GM21576 (cell line): ENCODE measurements at regions not wholly inside any gene's neighbourhood (a gene's known extent, or its start where the extent isn't known, plus 50 kb on each side); places are given as distances from the start of the nearest gene placed in this dataset.
"Not testable (repeated sequence)": the region's sequence is repeated elsewhere in the genome, so short reads cannot be mapped to it uniquely, and the experiment has no call there.

Experiments
- ATAC-seq: cut with Tn5 transposase; IDR thresholded peaks from one replicate; pipeline ENCODE4 v1.9.1; 2021; ENCODE audit warnings: mild to moderate bottlenecking, moderate library complexity; ENCODE audit not compliant: unreplicated experiment

- no peak for ATAC-seq
These were observed 173.5 kb downstream of the LMBRD1 start for GRCh38 chr6:69623357-69623756.

GRCh38 chr6:69622924-69623323 is 173.9 kb downstream of the LMBRD1 start:
- no peak for ATAC-seq

- no peak for ATAC-seq
These were observed 174.6 kb downstream of the LMBRD1 start for GRCh38 chr6:69622230-69622629.

- no peak for ATAC-seq
These were observed 179.6 kb downstream of the LMBRD1 start for GRCh38 chr6:69617163-69617562.

GRCh38 chr6:69609836-69610472 is 186.9 kb downstream of the LMBRD1 start:
- ATAC-seq, result no peak

GRCh38 chr6:69601132-69601531 is 195.7 kb downstream of the LMBRD1 start:
- ATAC-seq, result no peak

GRCh38 chr6:69594405-69594804 is 202.4 kb downstream of the LMBRD1 start:
- no peak for ATAC-seq

GRCh38 chr6:69593706-69594105 is 203.1 kb downstream of the LMBRD1 start:
- no peak for ATAC-seq

- ATAC-seq, result no peak
These were observed 207.2 kb downstream of the LMBRD1 start for GRCh38 chr6:69589626-69590025.

GRCh38 chr6:69584913-69585729 is 211.7 kb downstream of the LMBRD1 start:
- ATAC-seq, result peak; percentile 91

- no peak for ATAC-seq
These were observed 212.3 kb downstream of the LMBRD1 start for GRCh38 chr6:69584536-69584912.

GRCh38 chr6:69581581-69581980 is 215.2 kb downstream of the LMBRD1 start:
- no peak for ATAC-seq

- no peak for ATAC-seq
These were observed 216.1 kb downstream of the LMBRD1 start for GRCh38 chr6:69580706-69581105.

- ATAC-seq, result no peak
These were observed 218.4 kb downstream of the LMBRD1 start for GRCh38 chr6:69578361-69578890.

GRCh38 chr6:69571234-69571633 is 225.6 kb downstream of the LMBRD1 start:
- no peak for ATAC-seq

GRCh38 chr6:69570106-69570505 is 226.7 kb downstream of the LMBRD1 start:
- ATAC-seq, result no peak

- not testable (repeated sequence) for ATAC-seq
These were observed 236.2 kb downstream of the LMBRD1 start for GRCh38 chr6:69560597-69560996.

- no peak for ATAC-seq
These were observed 241.6 kb downstream of the LMBRD1 start for GRCh38 chr6:69555088-69555638.

- ATAC-seq, result peak; percentile 68
These were observed 254.3 kb downstream of the LMBRD1 start for GRCh38 chr6:69542494-69542893.

- no peak for ATAC-seq
These were observed 268.8 kb downstream of the LMBRD1 start for GRCh38 chr6:69527921-69528476.

- ATAC-seq, result not testable (repeated sequence)
These were observed 281.3 kb downstream of the LMBRD1 start for GRCh38 chr6:69515480-69515879.

- ATAC-seq, result no peak
These were observed 302.2 kb downstream of the LMBRD1 start for GRCh38 chr6:69494595-69494994.
